HG03095 (cell line): ENCODE measurements at regions not wholly inside any gene's neighbourhood (a gene's known extent, or its start where the extent isn't known, plus 50 kb on each side); places are given as distances from the start of the nearest gene placed in this dataset.

Experiments used
- ATAC-seq: cut with Tn5 transposase; IDR thresholded peaks from one replicate; pipeline ENCODE4 v1.9.1; 2021; ENCODE audit warnings: moderate library complexity; ENCODE audit not compliant: unreplicated experiment

- ATAC-seq: no peak
These were observed 68.9 kb upstream of the DYRK2 start for GRCh38 chr12:67579662-67580003.

GRCh38 chr12:67582238-67582834 lies 66.2 kb upstream of the DYRK2 start:
- ATAC-seq: no peak

DNA sequence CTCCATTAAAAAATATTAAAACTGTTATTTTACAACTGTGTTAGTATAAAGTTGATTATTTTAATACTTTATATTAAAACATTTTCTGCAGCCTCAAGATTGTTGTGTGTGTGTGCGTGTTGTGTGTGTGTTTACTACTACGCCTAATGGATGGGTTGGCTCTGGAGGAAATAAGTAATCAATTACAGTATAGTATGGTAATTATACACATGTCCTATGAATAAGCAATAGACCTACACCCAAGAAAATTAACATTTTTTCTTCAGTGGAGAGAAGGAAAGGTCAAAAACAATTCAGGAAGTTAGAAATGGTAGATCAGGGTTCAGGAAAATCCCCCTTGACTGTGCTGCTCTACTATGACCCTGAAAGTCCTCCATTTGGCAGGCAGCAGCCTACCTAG lies 65.7 kb upstream of the DYRK2 start:
- ATAC-seq: no peak

GRCh38 chr12:67586951-67587350 lies 61.6 kb upstream of the DYRK2 start:
- no peak for ATAC-seq

DNA sequence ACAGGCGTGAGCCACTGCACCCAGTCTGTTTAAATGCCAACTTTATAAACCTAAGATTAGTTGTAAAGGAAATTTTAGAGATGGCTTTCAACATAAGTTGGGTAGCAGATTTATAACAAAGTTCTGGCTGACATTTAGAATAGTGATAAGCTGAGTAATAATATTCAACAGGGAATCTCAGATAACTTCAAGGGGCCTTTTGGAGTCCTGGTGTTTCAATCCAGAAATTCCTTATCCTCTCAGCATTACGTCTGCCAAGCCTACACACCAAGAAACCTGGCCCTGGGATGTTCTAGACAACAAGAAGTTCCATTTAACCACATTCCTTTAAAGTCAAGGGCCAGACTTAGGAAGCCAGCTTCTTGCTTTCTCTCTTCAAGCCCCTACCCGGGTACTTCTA lies 59.5 kb upstream of the DYRK2 start:
- ATAC-seq: no peak

DNA sequence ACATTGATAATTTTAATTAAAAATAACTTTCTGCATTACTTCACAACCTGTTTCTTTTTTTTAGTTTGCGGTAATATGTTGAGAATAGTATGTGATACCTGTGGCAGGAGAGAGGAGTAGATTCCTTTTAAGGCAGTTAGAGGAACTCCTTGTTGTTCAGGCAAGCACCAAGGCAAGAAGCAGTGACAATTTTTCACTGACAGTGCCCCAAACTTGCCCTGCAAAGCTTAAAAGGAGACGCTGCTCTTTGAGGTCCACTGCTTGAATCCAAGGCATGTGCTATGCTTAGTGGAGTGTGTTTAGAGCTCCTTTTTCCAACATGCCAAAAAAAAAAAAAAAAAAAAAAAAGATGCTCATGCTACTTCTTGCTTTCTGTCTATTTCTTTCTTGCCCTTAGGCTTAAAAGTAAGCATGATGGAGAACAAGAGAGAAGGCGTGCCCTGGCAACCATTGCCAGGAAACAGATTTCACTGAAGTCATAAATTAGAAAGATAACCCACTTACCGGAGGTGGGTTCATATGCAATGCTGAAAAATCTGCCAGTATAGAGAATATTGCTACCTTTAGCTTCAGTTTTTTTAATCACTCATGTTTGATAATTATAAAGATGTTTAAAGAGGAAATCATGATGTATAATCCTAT lies 58.3 kb upstream of the DYRK2 start:
- ATAC-seq: no peak

- peak; percentile 95 for ATAC-seq
These were observed 56.1 kb upstream of the DYRK2 start for GRCh38 chr12:67592228-67593011.

DNA sequence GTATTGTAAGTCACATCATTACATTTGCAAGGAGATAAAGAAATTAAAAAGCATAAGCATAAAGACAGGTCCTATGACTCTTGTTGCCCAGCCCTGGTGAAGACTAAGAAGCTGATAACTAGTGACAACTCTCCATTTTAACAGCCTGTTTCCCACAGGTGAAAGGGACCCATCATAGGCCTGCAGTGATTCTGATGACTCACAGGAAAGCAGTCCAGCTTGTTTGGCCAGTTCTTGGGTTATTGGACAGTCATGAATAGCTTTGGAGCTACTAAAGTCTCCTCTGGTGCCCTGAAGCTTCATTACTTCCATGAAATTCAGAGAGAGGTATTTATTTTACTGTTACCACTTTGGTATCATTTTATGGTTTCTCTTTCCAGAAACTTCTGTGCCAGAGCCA lies 55.5 kb upstream of the DYRK2 start:
- no peak for ATAC-seq

- ATAC-seq: no peak
These were observed 54.8 kb upstream of the DYRK2 start for GRCh38 chr12:67593461-67594330.

GRCh38 chr12:67594888-67595287 lies 53.7 kb upstream of the DYRK2 start:
- ATAC-seq: no peak

- no peak for ATAC-seq
These were observed 53.2 kb upstream of the DYRK2 start for GRCh38 chr12:67595365-67595764.

DNA sequence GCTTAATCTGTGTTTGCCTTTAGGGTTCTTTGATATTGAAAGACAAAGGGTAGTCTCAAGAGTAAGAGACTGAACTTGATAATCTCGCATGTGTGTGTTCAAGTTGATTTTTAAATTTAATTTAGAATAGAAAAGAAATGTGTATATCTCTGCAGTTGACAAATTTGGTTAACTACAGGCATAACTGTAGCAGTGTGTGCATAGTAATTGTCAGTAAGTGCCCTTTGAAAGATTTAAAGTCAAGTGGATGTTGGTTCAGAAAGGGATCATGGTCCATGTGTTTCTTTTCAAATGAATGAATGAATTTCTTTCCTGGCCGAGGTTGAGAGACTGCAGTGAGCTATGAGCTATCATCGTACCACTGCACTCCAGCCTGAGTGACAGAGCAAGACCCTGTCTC lies 49.9 kb upstream of the DYRK2 start:
- ATAC-seq: no peak
